Occipital lobe (tissue), 1 donor: ENCODE measurements at regions not wholly inside any gene's neighbourhood (a gene's known extent, or its start where the extent isn't known, plus 50 kb on each side); places are given as distances from the start of the nearest gene placed in this dataset.
"Not testable (repeated sequence)": the region's sequence is repeated elsewhere in the genome, so short reads cannot be mapped to it uniquely, and the experiment has no call there.

ENCODE experiments used
- DNase-seq: peaks from one replicate; lab custom pipeline; 2025; lab: John Stamatoyannopoulos, UW

GRCh38 chr13:57909833-57910232 is 278.3 kb downstream of the PCDH17 start:
- DNase-seq = not testable (repeated sequence)

- no peak for DNase-seq
Measured at GRCh38 chr13:57918086-57918485, 286.5 kb downstream of the PCDH17 start.

- DNase-seq = no peak
Measured at GRCh38 chr13:57918913-57919312, 287.4 kb downstream of the PCDH17 start.

- no peak for DNase-seq
Measured at GRCh38 chr13:57925250-57925649, 293.7 kb downstream of the PCDH17 start.

GRCh38 chr13:57925751-57926150 is 294.2 kb downstream of the PCDH17 start:
- no peak for DNase-seq

- no peak for DNase-seq
Measured at GRCh38 chr13:57932061-57932460, 300.5 kb downstream of the PCDH17 start.

GRCh38 chr13:57933606-57934005 is 302.1 kb downstream of the PCDH17 start:
- no peak for DNase-seq

GRCh38 chr13:57935965-57936364 is 304.4 kb downstream of the PCDH17 start:
- no peak for DNase-seq

GRCh38 chr13:57946361-57946760 is 314.8 kb downstream of the PCDH17 start:
- no peak for DNase-seq

- DNase-seq = no peak
Measured at GRCh38 chr13:57948884-57949283, 317.3 kb downstream of the PCDH17 start.

- no peak for DNase-seq
Measured at GRCh38 chr13:57969951-57970350, 338.4 kb downstream of the PCDH17 start.

GRCh38 chr13:57970404-57970803 is 338.9 kb downstream of the PCDH17 start:
- DNase-seq = no peak

- no peak for DNase-seq
Measured at GRCh38 chr13:57982782-57983181, 351.2 kb downstream of the PCDH17 start.

GRCh38 chr13:57988276-57988675 is 356.7 kb downstream of the PCDH17 start:
- no peak for DNase-seq

GRCh38 chr13:57991041-57991440 is 359.5 kb downstream of the PCDH17 start:
- DNase-seq = no peak

- DNase-seq = no peak
Measured at GRCh38 chr13:57992416-57992815, 360.9 kb downstream of the PCDH17 start.

- no peak for DNase-seq
Measured at GRCh38 chr13:57996717-57997116, 365.2 kb downstream of the PCDH17 start.

GRCh38 chr13:58004751-58005150 is 373.2 kb downstream of the PCDH17 start:
- DNase-seq = no peak

GRCh38 chr13:58018020-58018419 is 386.5 kb downstream of the PCDH17 start:
- no peak for DNase-seq

- DNase-seq = no peak
Measured at GRCh38 chr13:58018865-58019264, 387.3 kb downstream of the PCDH17 start.

GRCh38 chr13:58024103-58024502 is 392.6 kb downstream of the PCDH17 start:
- DNase-seq = no peak

- DNase-seq = no peak
Measured at GRCh38 chr13:58025821-58026220, 394.3 kb downstream of the PCDH17 start.

GRCh38 chr13:58032676-58033460 is 401.3 kb downstream of the PCDH17 start:
- no peak for DNase-seq

GRCh38 chr13:58043971-58044370 is 412.4 kb downstream of the PCDH17 start:
- DNase-seq = no peak
